HCT116 (cell line): ENCODE measurements at regions not wholly inside any gene's neighbourhood (a gene's known extent, or its start where the extent isn't known, plus 50 kb on each side); places are given as distances from the start of the nearest gene placed in this dataset.

Source experiments
- ATAC-seq: fragments of 200-7000 bp; cut with Tn5 transposase; 2 replicates; pipeline ENCODE4 v1.9.1; 2020; ENCODE audit warnings: mild to moderate bottlenecking, moderate library complexity
- BruUV-seq: library from RNA; stranded (reverse); fragments of 400-500 nt; replicated peaks from 2 replicates; lab custom pipeline; 2021; lab: Mats Ljungman, UMichigan
- CTCF ChIA-PET: fragments of 300-600 bp; sonication (Branson Sonifier 250); formaldehyde crosslinking; loops from one replicate; lab custom pipeline; 2021; ENCODE audit warnings: antibody characterized with exemption; lab: Charles Lee
- POLR2A ChIA-PET: fragments of 300-600, 350-600 bp; sonication (Branson Sonifier 250); formaldehyde crosslinking; loops from one replicate; lab custom pipeline; 2021; ENCODE audit warnings: antibody characterized with exemption; lab: Charles Lee
- RAD21 ChIA-PET, 2 experiments: fragments of 300-600 bp; sonication (Branson Sonifier 250); formaldehyde crosslinking; loops; one replicate each; lab custom pipeline; 2023; ENCODE audit warnings: low total read pairs in 2 of 2; ENCODE audit not compliant: uncharacterized antibody in 2 of 2, unreplicated experiment in 2 of 2, low non-redundant PET in 1 of 2; lab: Charles Lee
- DNase-seq: peaks from one replicate; pipeline ENCODE4 v3.0.0-alpha.2; 2010; ENCODE audit warnings: low read depth, low spot score
- H2AFZ ChIP-seq: fragments of 200-600 bp; shearing (Covaris generic), sonication (generic); 2 replicates; pipeline ENCODE4 v1.6.1; 2017; ENCODE audit warnings: low read depth, mixed run types, mixed read lengths, antibody characterized with exemption, low read length; ENCODE audit not compliant: poor library complexity, severe bottlenecking
- H3K27ac ChIP-seq: 2 replicates; pipeline ENCODE4 v1.5.1; 2012; ENCODE audit warnings: low read depth, low read length
- H3K27me3 ChIP-seq: fragments of 200-600 bp; sonication (generic); 2 replicates; pipeline ENCODE4 v1.6.1; 2016; ENCODE audit warnings: mixed run types, low read length, mixed read lengths; ENCODE audit not compliant: insufficient read depth
- H3K36me3 ChIP-seq, 2 experiments: fragments of 200-500 bp in 1 of 2; fragments of 200-600 bp in 1 of 2; sonication (Bioruptor generic) in 1 of 2; sonication (generic) in 1 of 2; 2 replicates each; pipeline versions ENCODE4 v1.5.1 to v1.6.1; 2014 to 2016; ENCODE audit warnings: low read length in 2 of 2, inconsistent platforms in 1 of 2, mixed read lengths in 1 of 2, mixed run types in 1 of 2; ENCODE audit not compliant: insufficient read depth in 2 of 2, control insufficient read depth in 1 of 2
- H3K4me1 ChIP-seq, 2 experiments: fragments of 200-600 bp in 1 of 2; sonication (generic) in 1 of 2; 2 replicates each; pipeline versions ENCODE4 v1.5.1 to v1.6.1; 2012 to 2017; ENCODE audit warnings: low read length in 2 of 2, inconsistent platforms in 1 of 2, mild to moderate bottlenecking in 1 of 2, mixed read lengths in 1 of 2, mixed run types in 1 of 2, moderate library complexity in 1 of 2; ENCODE audit not compliant: insufficient read depth in 2 of 2, control insufficient read depth in 1 of 2
- H3K4me2 ChIP-seq: fragments of 200-600 bp; sonication (generic); 2 replicates; pipeline ENCODE4 v1.6.1; 2017; ENCODE audit warnings: mixed run types, low read length, mixed read lengths
- H3K4me3 ChIP-seq, 2 experiments: fragments of 200-600 bp in 1 of 2; sonication (generic) in 1 of 2; replicated peaks in 1 of 2; 2 replicates each; pipeline ENCODE4 v1.5.1; 2011 to 2016; ENCODE audit warnings: low read length in 2 of 2, control low read depth in 1 of 2, low read depth in 1 of 2, mild to moderate bottlenecking in 1 of 2, mixed read lengths in 1 of 2, mixed run types in 1 of 2
- H3K79me2 ChIP-seq: fragments of 200-600 bp; sonication (generic); 2 replicates; pipeline ENCODE4 v1.6.1; 2017; ENCODE audit warnings: mild to moderate bottlenecking, mixed run types, low read length, moderate library complexity, mixed read lengths; ENCODE audit not compliant: insufficient read depth
- H3K9ac ChIP-seq: fragments of 200-600 bp; sonication (generic); 2 replicates; pipeline ENCODE4 v1.6.1; 2016; ENCODE audit warnings: low read length, mixed read lengths
- H3K9me2 ChIP-seq: fragments of 200-600 bp; sonication (generic), shearing (Covaris generic); 2 replicates; pipeline ENCODE4 v1.6.1; 2017; ENCODE audit warnings: mixed run types, mild to moderate bottlenecking, moderate library complexity; ENCODE audit not compliant: insufficient read depth
- H3K9me3 ChIP-seq, 2 experiments: fragments of 200-500 bp in 1 of 2; fragments of 200-600 bp in 1 of 2; sonication (Bioruptor generic) in 1 of 2; sonication (generic) in 1 of 2; 2 replicates each; pipeline ENCODE4 v1.6.1; 2014 to 2017; ENCODE audit warnings: low read length in 2 of 2, mixed read lengths in 2 of 2, inconsistent platforms in 1 of 2, low read depth in 1 of 2, mild to moderate bottlenecking in 1 of 2, mixed run types in 1 of 2, moderate library complexity in 1 of 2; ENCODE audit not compliant: control insufficient read depth in 1 of 2, insufficient read depth in 1 of 2
- H4K20me1 ChIP-seq: fragments of 200-600 bp; sonication (generic), shearing (Covaris generic); 2 replicates; pipeline ENCODE4 v1.6.1; 2017; ENCODE audit warnings: mixed run types, mild to moderate bottlenecking, moderate library complexity; ENCODE audit not compliant: insufficient read depth
- CEBPB ChIP-seq: IDR thresholded peaks from 2 replicates; pipeline ENCODE4 v1.6.1; 2012; ENCODE audit warnings: low read depth
- EGR1 ChIP-seq: IDR thresholded peaks from 2 replicates; pipeline ENCODE4 v1.6.1; 2012; ENCODE audit warnings: low read depth
- ELF1 ChIP-seq: IDR thresholded peaks from 2 replicates; pipeline ENCODE4 v1.6.1; 2012; ENCODE audit warnings: low read depth, borderline replicate concordance
- EZH2 ChIP-seq: fragments of 200-600 bp; sonication (generic); IDR thresholded peaks from 2 replicates; pipeline ENCODE4 v1.6.1; 2017; ENCODE audit warnings: antibody characterized with exemption, mixed run types
- JUND ChIP-seq: IDR thresholded peaks from 2 replicates; pipeline ENCODE4 v1.6.1; 2012
- REST ChIP-seq: IDR thresholded peaks from 2 replicates; pipeline ENCODE4 v1.6.1; 2012; ENCODE audit warnings: low read depth
- SIN3A ChIP-seq: IDR thresholded peaks from 2 replicates; pipeline ENCODE4 v1.6.1; 2012; ENCODE audit warnings: low read depth
- ZFX ChIP-seq: fragments of 450-650 bp; IDR thresholded peaks from 2 replicates; pipeline ENCODE4 v1.6.1; 2017
- ZNF274 ChIP-seq: fragments of 200-500 bp; sonication (Bioruptor generic); IDR thresholded peaks from 2 replicates; pipeline ENCODE4 v1.6.1; 2014; ENCODE audit warnings: mild to moderate bottlenecking, low read depth, low read length, inconsistent platforms
- intact Hi-C: fragments of 100-400 bp; cut with micrococcal nuclease; formaldehyde crosslinking; loops from 2 replicates; pipeline ENCODE4 v1.10.0; 2022

DNA sequence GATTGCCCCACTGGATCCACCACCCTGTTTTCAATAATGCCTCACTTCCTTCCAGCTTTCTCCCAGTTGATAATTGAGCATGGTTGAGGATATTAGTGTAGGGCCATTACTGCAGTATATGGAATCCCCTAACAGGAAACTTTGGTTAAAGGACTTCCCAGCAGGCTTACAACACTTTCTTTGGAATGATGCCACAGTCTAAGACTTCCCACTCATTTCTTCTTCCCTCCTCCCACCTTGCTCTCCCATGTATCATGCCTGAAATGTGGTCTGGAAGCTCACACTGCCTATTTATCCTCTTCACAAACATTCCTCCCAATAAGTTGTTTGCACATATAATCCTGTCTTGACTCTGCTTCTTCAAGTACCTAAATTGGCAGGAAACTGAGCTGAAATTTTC, 863.3 kb downstream of the CENPC start:
- POLR2A ChIA-PET: no interaction called here
- Histone ChIP-seq H3K79me2 (no peaks in the 10 kb centered on the region), H3K36me3 (no peaks in the 10 kb centered on the region), H3K9ac (no peak overlapping the region), H3K4me3 (no peak overlapping the region), H3K4me1 (no peaks in the 10 kb centered on the region), H3K9me3 (peaks cover 7 to 18% of the 10 kb centered on the region in 2 experiments; a peak in 2 of 4 replicates), H3K27me3 (no peaks in the 10 kb centered on the region), H3K9me2 (no peaks in the 10 kb centered on the region), H3K4me2 (no peak overlapping the region), H2AFZ (no peak overlapping the region), H3K27ac (no peak overlapping the region), H4K20me1 (no peaks in the 10 kb centered on the region)
- CTCF ChIA-PET: no interaction called here
- RAD21 ChIA-PET: no interaction called here
- TF ChIP-seq REST: no peak
- no peak for TF ChIP-seq ZNF274
- TF ChIP-seq SIN3A: no peak
- no peak for TF ChIP-seq ELF1
- no peak for TF ChIP-seq EGR1
- no peak for TF ChIP-seq ZFX
- no peak for TF ChIP-seq JUND
- no peak for ATAC-seq
- no TSS peak for BruUV-seq
- DNase-seq: no peak
- intact Hi-C loops: no loop called here

DNA sequence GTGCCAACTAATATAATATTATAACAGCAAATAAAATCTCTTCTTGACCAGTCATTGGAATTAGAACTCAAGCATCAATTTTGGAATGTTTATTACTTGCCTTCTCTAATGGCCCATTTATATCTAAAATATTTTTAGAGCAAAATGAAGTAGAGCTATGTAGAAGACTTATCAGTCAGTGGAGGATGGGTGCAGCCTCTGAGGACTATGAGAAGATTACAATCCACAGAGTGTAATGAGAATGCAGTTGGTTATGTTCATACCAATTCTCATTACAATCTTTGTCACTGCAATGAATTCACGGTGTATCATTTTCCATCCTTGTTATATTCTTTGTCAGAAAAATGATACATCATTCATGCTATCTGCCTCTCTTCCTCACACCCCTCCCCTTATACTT, 878.1 kb downstream of the CENPC start:
- peaks cover 5 to 7% of the 10 kb centered on the region in 2 experiments; a peak in 2 of 4 replicates for H3K9me3 ChIP-seq
- no peak overlapping the region for H3K4me3 ChIP-seq
- CTCF ChIA-PET: no interaction called here
- intact Hi-C loops: no loop called here
- DNase-seq (no peak), ATAC-seq (no peak)
- no peaks in the 10 kb centered on the region for H3K9me2 ChIP-seq
- no peaks in the 10 kb centered on the region for H3K36me3 ChIP-seq
- H3K79me2 ChIP-seq: no peaks in the 10 kb centered on the region
- H3K9ac ChIP-seq: no peak overlapping the region
- H3K27me3 ChIP-seq: no peaks in the 10 kb centered on the region
- H4K20me1 ChIP-seq: no peaks in the 10 kb centered on the region
- H3K27ac ChIP-seq: no peak overlapping the region
- H3K4me1 ChIP-seq: no peaks in the 10 kb centered on the region
- POLR2A ChIA-PET: no interaction called here
- no TSS peak for BruUV-seq
- H3K4me2 ChIP-seq: no peak overlapping the region
- TF ChIP-seq CEBPB (no peak), EZH2 (no peak)
- H2AFZ ChIP-seq: no peak overlapping the region
- RAD21 ChIA-PET: no interaction called here
